Heart left ventricle (tissue), 13 donors: ENCODE measurements at regions not wholly inside any gene's neighbourhood (a gene's known extent, or its start where the extent isn't known, plus 50 kb on each side); places are given as distances from the start of the nearest gene placed in this dataset.
"Not testable (repeated sequence)": the region's sequence is repeated elsewhere in the genome, so short reads cannot be mapped to it uniquely, and the experiment has no call there.

Experiments
- CTCF ChIP-seq, 12 donors: fragments of 200-600 bp; sonication (generic) in 4 of 12; IDR thresholded peaks; one replicate each; pipeline versions ENCODE4 v1.5.0 to v1.8.0; 2018 to 2022; ENCODE audit warnings: antibody characterized with exemption in 12 of 12, mild to moderate bottlenecking in 5 of 12
- POLR2A ChIP-seq, 2 donors: fragments of 450-650 bp; IDR thresholded peaks; one replicate each; pipeline ENCODE4 v1.6.1; 2017; ENCODE audit warnings: antibody characterized with exemption in 2 of 2, mild to moderate bottlenecking in 2 of 2, moderate library complexity in 2 of 2
- donor health status: ischemic (EF 13 %, LVEDD 7.1; RV severe dilation, severe dysfunction).
- donor health status: DM: no; HTN: yes; CAD: no.
- donor health status: DM: no; HTN: no; CAD: no.
- donor health status: ischemic (EF 25% LVEDD 6.9; RV normal size, moderate dysfunction).
- donor health status: ischemic (EF 25% LVEDD 5.7; RV mildly dilated, moderate dysfunction).
- donor health status: ischemic (EF 35%, LVEDD 5.7; RV mildly dilated, moderate dysfunction).
- donor health status: nonischemic (EF 11% LVEDD 7.7; RV severe dilation, severe dysfunction).
- donor health status: DM: yes; HTN: yes; CAD: no.
- donor health status: PGD.
- donor health status: ischemic (EF 29% LVEDD 5.4; RV normal size, mild dysfunction).
- donor health status: nonischemic (EF 23%, LVEDD 6.1; RV moderate dilation, normal function).

DNA sequence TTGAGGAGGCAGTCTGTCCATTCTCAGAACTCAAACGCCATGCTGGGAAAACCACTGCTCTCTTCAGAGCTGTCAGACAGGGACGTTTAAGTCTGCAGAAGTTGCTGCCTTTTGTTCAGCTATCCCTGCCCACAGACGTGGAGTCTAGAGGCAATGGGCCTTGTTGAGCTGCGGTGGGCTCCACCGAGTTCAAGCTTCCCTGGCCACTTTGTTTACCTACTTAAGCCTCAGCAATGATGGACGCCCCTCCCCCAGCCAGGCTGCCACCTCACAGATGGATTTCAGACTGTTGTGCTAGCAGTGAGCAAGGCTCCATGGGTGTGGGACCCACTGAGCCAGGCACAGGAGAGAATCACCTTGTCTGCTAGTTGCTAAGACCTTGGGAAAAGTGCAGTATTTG is 375.1 kb downstream of the ZNF33B start:
- not testable (repeated sequence) for TF ChIP-seq CTCF, POLR2A (IDR thresholded peaks at IDR 0.05)
